ENCODE measurements at regions not wholly inside any gene's neighbourhood (a gene's known extent, or its start where the extent isn't known, plus 50 kb on each side); places are given as distances from the start of the nearest gene placed in this dataset.

- TF ChIP-seq, protein P1, sequence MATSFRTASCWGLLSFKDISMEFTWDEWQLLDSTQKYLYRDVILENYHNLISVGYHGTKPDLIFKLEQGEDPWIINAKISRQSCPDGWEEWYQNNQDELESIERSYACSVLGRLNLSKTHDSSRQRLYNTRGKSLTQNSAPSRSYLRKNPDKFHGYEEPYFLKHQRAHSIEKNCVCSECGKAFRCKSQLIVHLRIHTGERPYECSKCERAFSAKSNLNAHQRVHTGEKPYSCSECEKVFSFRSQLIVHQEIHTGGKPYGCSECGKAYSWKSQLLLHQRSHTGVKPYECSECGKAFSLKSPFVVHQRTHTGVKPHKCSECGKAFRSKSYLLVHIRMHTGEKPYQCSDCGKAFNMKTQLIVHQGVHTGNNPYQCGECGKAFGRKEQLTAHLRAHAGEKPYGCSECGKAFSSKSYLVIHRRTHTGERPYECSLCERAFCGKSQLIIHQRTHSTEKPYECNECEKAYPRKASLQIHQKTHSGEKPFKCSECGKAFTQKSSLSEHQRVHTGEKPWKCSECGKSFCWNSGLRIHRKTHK (tag by site-specific recombination; IDR thresholded peaks at IDR 0.05), result no peak
- TF ChIP-seq ZNF2 (tag by site-specific recombination; IDR thresholded peaks at IDR 0.05) (no peak), MZF1 (tag by site-specific recombination; IDR thresholded peaks at IDR 0.05; ENCODE audit: borderline replicate concordance) (no peak), ZNF335 (tag by site-specific recombination; conservative IDR thresholded peaks at IDR 0.05) (no peak), BCL11B (tag by site-specific recombination; IDR thresholded peaks at IDR 0.05; ENCODE audit: low read depth) (no peak)
Observed at GRCh38 chr6:159582736-159583135, 110.3 kb downstream of the SOD2 start (continued).

- Histone ChIP-seq H3K36me3 (ENCODE audit: control insufficient read depth in 2 of 2, insufficient read depth in 1 of 2, low read length in 2 of 2) (no peaks in the 10 kb centered on the region), H3K9me3 (ENCODE audit: control insufficient read depth, insufficient read depth, low read depth, low read length) (no peaks in the 10 kb centered on the region), H3K4me1 (ENCODE audit: control insufficient read depth, insufficient read depth, low read length) (no peaks in the 10 kb centered on the region), H3K27ac (ENCODE audit: extremely low read depth, low read depth, low read length) (no peak overlapping the region), H3K4me3 (ENCODE audit: low read depth, low read length) (no peak overlapping the region)
- POLR2A ChIA-PET, result no interaction called here
- CTCF ChIA-PET, result interaction anchor here (0.6 to 0.7 kb wide), 2 partner anchors 366 to 1738 kb away, joined by 3 read pairs; no protein-coding TSS in a partner anchor
- 0 out of 2 replicates have a peak, but pooled peaks have one; percentile 48 for TF ChIP-seq ZBTB21 (tag by site-specific recombination; IDR thresholded peaks at IDR 0.05)
- no peak for TF ChIP-seq ZNF37A (tag by site-specific recombination; IDR thresholded peaks at IDR 0.05)
- TF ChIP-seq ZNF18 (tag by site-specific recombination; IDR thresholded peaks at IDR 0.05), result no peak
- TF ChIP-seq KLF7 (tag by site-specific recombination; IDR thresholded peaks at IDR 0.05; ENCODE audit: borderline replicate concordance), result no peak
- TF ChIP-seq ZNF2 (tag by site-specific recombination; IDR thresholded peaks at IDR 0.05), result no peak
- TF ChIP-seq GFI1B (tag by site-specific recombination; IDR thresholded peaks at IDR 0.05), result peak; percentile 84
- TF ChIP-seq ZNF664 (tag by site-specific recombination; IDR thresholded peaks at IDR 0.05), result no peak
- 0 out of 2 replicates have a peak, but pooled peaks have one; percentile 41 for TF ChIP-seq ZNF629 (tag by site-specific recombination; IDR thresholded peaks at IDR 0.05)
- no peak for TF ChIP-seq SETDB1 (IDR thresholded peaks at IDR 0.05; ENCODE audit: insufficient read length, low read length)
- no peak for TF ChIP-seq MYNN (tag by site-specific recombination; IDR thresholded peaks at IDR 0.05; ENCODE audit: borderline replicate concordance)
- 0 out of 2 replicates have a peak, but pooled peaks have one; percentile 21 for TF ChIP-seq ZNF184 (tag by site-specific recombination; IDR thresholded peaks at IDR 0.05)
- no peak for TF ChIP-seq SALL2 (tag by site-specific recombination; IDR thresholded peaks at IDR 0.05; ENCODE audit: borderline replicate concordance)
- TF ChIP-seq ZNF366 (tag by site-specific recombination; conservative IDR thresholded peaks at IDR 0.05), result no peak
Observed at GRCh38 chr6:159578629-159579028, 114.4 kb downstream of the SOD2 start.

GRCh38 chr6:159577564-159577963, 115.5 kb downstream of the SOD2 start:
- ChIA-PET CTCF (no interaction called here), POLR2A (no interaction called here)
- Histone ChIP-seq H3K4me1 (ENCODE audit: control insufficient read depth, insufficient read depth, low read length) (no peaks in the 10 kb centered on the region), H3K9me3 (ENCODE audit: control insufficient read depth, insufficient read depth, low read depth, low read length) (no peaks in the 10 kb centered on the region), H3K36me3 (ENCODE audit: control insufficient read depth in 2 of 2, insufficient read depth in 1 of 2, low read length in 2 of 2) (no peaks in the 10 kb centered on the region), H3K4me3 (ENCODE audit: low read depth, low read length) (no peak overlapping the region), H3K27ac (ENCODE audit: extremely low read depth, low read depth, low read length) (no peak overlapping the region)
- TF ChIP-seq ZNF544 (tag by site-specific recombination; IDR thresholded peaks at IDR 0.05) (no peak), SETDB1 (IDR thresholded peaks at IDR 0.05; ENCODE audit: insufficient read length, low read length) (peak; percentile 56), ZNF132 (tag by site-specific recombination; IDR thresholded peaks at IDR 0.05; ENCODE audit: borderline replicate concordance) (no peak)

Data from HEK293 (cell line).